LoVo (cell line): ENCODE measurements at regions not wholly inside any gene's neighbourhood (a gene's known extent, or its start where the extent isn't known, plus 50 kb on each side); places are given as distances from the start of the nearest gene placed in this dataset.

Source experiments
- DNase-seq: peaks from one replicate; pipeline ENCODE4 v3.0.0-alpha.2; 2016; ENCODE audit warnings: low spot score

DNA sequence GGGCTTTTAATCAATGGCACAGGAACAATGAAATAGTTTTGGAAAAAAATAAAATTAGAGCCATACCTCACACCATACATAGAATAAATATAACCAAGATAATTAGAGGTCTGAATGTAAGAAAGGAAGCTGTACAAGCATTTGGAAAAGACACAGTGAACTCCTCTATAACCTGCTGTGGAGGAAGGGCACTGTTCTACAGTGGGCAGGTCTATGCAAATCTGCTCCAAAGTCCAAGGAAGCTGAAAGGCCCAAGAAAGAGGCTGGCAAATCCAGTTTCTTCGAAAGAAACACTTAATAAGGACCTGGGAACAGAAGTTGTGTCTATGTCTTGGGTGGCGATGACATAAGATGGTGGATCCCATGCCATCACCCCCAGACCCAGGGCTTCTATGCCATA lies 169.4 kb upstream of the RALGAPA2 start:
- no peak for DNase-seq

GRCh38 chr20:20877079-20877478 lies 164.6 kb upstream of the RALGAPA2 start:
- no peak for DNase-seq

- no peak for DNase-seq
Observed at GRCh38 chr20:20875716-20876115, 163.3 kb upstream of the RALGAPA2 start.

DNA sequence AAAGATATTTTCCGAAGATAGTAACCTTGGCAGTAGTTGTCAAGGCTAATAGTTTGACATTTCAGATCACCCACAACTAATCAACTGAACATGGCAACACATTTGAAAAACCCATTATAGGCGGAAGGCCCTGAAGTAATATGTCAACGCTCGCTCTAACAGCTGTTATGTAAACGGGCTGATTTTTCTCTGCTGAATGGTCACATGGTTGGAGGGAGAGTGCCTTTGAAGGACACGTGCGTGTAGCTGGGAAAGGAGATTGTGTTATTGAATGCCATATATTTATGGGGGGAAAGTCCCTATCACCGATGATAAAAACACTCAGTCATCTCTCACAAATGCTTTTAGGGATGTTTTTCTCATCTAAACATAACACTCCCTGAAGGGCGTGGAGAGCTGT lies 160.0 kb upstream of the RALGAPA2 start:
- peak; percentile 30 for DNase-seq

DNA sequence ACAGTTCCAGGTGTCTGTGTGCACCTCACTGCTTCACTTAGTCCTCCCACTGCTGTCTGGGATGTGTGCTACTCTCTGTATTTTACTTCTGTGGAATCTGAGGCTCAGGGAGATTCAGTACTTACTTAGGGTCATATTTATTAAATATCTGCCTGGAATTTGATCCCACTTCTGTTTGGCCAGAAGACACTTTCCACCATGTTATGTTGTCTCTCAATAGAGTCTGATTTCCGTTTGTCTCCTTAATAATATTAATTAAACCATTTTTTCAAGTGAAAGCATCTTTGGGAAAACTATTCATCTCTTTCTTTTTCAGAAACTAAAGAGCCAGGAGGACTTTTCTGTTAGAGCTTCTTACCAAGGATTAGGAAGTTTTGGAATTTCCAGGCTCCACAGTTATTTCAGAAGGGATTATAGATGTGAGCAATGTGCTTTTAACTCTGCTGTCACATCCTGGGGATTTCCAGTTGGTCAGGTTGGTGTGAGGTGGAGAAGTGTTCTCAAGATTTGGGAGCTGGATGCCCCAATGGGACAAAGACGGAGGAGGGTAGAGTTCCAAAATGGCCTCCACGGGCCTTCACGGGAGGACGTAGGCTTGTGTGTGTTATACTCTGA lies 156.8 kb upstream of the RALGAPA2 start:
- DNase-seq, result no peak

- peak; percentile 45 for DNase-seq
Observed at GRCh38 chr20:20864351-20865096, 152.1 kb upstream of the RALGAPA2 start.

- DNase-seq, result peak; percentile 84
Observed at GRCh38 chr20:20860078-20860806, 147.8 kb upstream of the RALGAPA2 start.

- no peak for DNase-seq
Observed at GRCh38 chr20:20859510-20859909, 147.1 kb upstream of the RALGAPA2 start.

- DNase-seq, result no peak
Observed at GRCh38 chr20:20856956-20857355, 144.5 kb upstream of the RALGAPA2 start.

GRCh38 chr20:20856306-20856705 lies 143.9 kb upstream of the RALGAPA2 start:
- no peak for DNase-seq

- no peak for DNase-seq
Observed at GRCh38 chr20:20851385-20851784, 138.9 kb upstream of the RALGAPA2 start.

GRCh38 chr20:20850407-20850806 lies 138.0 kb upstream of the RALGAPA2 start:
- DNase-seq, result no peak

DNA sequence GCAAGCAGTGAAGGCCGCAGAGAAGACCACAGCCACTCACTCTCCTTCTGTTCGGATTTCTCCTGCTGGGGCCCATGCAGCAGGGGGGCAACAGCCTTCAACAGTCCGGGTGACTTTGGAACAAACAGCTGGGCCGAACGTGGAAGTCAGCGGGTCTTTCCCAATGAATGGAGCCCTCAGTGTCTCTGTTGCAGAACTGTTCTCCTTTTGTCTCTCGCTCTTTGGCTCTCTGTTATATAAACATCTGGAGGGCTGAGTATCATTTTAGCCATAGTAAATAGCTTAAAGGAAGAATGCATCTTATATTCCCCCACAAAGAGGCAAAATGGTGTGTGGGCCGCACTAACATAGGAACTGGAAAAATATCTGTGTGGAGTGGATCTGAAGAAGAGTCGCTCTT lies 136.7 kb upstream of the RALGAPA2 start:
- DNase-seq, result no peak

DNA sequence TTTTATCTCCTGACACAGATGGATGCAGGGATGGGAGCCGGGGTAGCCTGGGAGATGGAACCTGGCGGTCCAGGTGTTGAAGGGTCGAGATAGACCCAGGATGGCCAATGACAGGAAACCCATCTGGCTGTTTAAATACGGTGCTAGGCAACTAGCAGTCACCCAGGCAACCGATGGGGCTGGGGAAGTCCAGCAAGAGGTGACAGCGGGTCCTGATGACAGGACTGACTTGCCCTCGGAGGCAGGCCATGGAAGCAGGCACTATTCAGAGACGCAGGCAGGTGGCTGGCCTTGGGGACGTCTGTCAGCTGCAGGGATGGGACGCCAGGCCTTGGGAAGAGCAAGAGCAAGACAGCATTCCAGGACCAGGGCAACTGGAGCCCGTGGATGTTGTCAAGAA lies 135.4 kb upstream of the RALGAPA2 start:
- no peak for DNase-seq

DNA sequence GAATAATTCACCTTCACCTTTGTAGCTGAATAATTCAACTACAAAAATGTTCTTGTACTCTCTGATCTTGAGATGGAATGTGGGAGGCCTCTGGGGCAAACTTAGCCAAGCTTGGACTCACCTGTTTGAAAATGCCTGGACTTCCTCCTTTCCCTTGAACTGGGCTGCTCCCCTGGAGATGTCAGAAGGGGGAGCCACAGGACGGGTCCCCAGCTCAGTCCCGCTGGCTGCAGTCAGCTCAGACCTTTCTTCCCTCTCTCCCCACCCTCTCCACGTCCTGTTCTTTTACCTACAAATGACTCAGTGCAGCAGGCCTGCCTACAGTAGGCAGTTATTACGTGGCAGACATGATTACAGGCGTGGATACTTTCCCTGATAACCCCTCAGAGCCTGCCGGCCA lies 131.5 kb upstream of the RALGAPA2 start:
- DNase-seq, result peak; percentile 30

DNA sequence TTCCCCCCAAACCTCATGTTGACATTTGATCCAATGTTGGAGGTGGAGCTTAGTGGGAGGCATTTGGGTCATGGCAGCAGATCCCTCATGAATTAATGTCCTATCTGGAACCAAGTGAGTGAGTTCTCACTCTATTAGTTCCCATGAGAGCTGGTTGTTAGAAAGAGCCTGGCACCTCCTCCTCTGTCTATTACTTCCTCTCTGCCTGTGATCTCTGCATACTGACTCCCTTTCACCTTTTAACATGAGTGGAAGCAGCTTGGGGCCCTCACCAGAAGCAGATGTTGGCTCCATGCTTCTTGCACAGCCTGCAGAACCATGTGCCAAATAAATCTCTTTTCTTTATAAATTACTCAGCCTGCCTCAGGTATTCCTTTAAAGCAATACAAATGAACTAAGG lies 127.3 kb upstream of the RALGAPA2 start:
- DNase-seq, result no peak

GRCh38 chr20:20837574-20838021 lies 125.2 kb upstream of the RALGAPA2 start:
- DNase-seq, result peak; percentile 66

DNA sequence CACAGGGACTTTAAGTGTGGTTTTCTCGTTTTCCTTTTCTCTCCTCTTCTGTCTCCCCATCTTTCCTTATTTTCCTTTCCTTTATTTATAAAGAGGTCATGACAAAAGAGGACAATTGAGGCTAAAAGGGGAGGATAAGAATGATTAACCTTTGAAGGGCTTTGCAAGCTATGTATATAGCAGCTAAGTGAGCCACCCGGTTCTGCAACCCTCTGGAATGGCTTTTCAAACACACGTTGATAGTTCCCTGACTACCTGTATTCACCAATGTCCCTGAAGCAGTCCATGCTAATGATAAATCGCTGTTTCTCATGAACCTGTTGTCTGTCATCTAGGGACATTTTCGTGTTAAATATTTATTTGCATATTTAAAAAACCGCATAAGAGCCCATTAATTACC lies 124.4 kb upstream of the RALGAPA2 start:
- no peak for DNase-seq

DNA sequence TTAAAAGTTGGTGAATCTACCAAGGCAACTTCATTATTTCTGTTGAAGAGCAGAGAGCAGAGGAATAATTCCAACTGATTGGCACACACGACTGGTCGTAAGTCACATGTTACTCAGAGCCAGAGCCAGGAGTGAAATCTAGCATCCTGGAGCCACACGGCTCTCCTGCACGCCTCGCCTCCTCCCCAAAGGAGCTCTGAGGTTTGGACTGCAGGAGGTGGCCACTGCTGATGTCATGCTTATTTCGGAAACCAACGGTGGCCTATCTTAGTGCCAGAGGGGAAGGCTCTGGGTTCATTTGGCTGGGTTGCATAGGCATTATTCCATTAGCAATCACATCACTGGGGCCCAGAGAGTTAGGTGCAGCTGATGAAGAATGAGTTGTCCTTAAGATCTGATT lies 123.5 kb upstream of the RALGAPA2 start:
- DNase-seq, result no peak

DNA sequence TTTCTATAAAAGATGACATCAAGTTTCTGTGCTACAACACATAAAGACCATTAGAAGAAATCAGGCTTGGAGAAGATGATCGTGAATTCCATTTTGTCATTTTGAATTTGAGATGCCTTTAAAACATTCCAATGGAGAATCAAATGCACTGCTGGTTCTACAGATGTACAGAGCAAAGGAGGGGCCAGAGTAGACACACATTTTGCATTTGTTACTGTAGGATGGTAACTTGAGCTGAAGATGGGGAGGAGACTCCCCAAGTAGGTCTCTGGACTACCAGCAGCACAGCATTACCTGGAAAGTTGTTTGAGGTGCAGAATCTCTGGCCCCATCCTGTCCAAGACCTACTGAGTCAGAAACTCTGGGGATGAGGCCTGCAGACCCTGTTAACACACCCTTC lies 121.6 kb upstream of the RALGAPA2 start:
- no peak for DNase-seq

- DNase-seq, result no peak
Observed at GRCh38 chr20:20832715-20833114, 120.3 kb upstream of the RALGAPA2 start.

- DNase-seq, result no peak
Observed at GRCh38 chr20:20831794-20832193, 119.3 kb upstream of the RALGAPA2 start.

- no peak for DNase-seq
Observed at GRCh38 chr20:20829681-20830080, 117.2 kb upstream of the RALGAPA2 start.
